ENCODE measurements at regions not wholly inside any gene's neighbourhood (a gene's known extent, or its start where the extent isn't known, plus 50 kb on each side); places are given as distances from the start of the nearest gene placed in this dataset.
A peak's percentile ranks its signal among the peaks of the same experiment; 100 is the strongest.
"Not testable (repeated sequence)": the region's sequence is repeated elsewhere in the genome, so short reads cannot be mapped to it uniquely, and the experiment has no call there.

GRCh38 chr12:18008642-18009041 lies 81.4 kb downstream of the RERGL start:
- DNase-seq = no peak

GRCh38 chr12:17999174-17999801 lies 90.7 kb downstream of the RERGL start:
- DNase-seq = no peak

GRCh38 chr12:17992002-17992656 lies 97.9 kb downstream of the RERGL start:
- DNase-seq = peak; percentile 67

- no peak for DNase-seq
Measured at GRCh38 chr12:17982556-17982955, 107.4 kb downstream of the RERGL start.

- peak; percentile 70 for DNase-seq
Measured at GRCh38 chr12:17976202-17976601, 113.8 kb downstream of the RERGL start.

- no peak for DNase-seq
Measured at GRCh38 chr12:17975763-17976162, 114.2 kb downstream of the RERGL start.

GRCh38 chr12:17975239-17975638 lies 114.8 kb downstream of the RERGL start:
- DNase-seq = no peak

GRCh38 chr12:17971850-17972249 lies 118.1 kb downstream of the RERGL start:
- DNase-seq = no peak

- peak; percentile 52 for DNase-seq
Measured at GRCh38 chr12:17954788-17955187, 135.2 kb downstream of the RERGL start.

- DNase-seq = no peak
Measured at GRCh38 chr12:17950898-17951297, 139.1 kb downstream of the RERGL start.

- no peak for DNase-seq
Measured at GRCh38 chr12:17949558-17950141, 140.3 kb downstream of the RERGL start.

- peak; percentile 81 for DNase-seq
Measured at GRCh38 chr12:17928708-17929366, 161.2 kb downstream of the RERGL start.

GRCh38 chr12:17918013-17918412 lies 172.0 kb downstream of the RERGL start:
- DNase-seq = no peak

GRCh38 chr12:17884581-17884980 lies 205.4 kb downstream of the RERGL start:
- no peak for DNase-seq

- no peak for DNase-seq
Measured at GRCh38 chr12:17878714-17879113, 211.3 kb downstream of the RERGL start.

- no peak for DNase-seq
Measured at GRCh38 chr12:17875230-17875629, 214.8 kb downstream of the RERGL start.

- no peak for DNase-seq
Measured at GRCh38 chr12:17866802-17867201, 223.2 kb downstream of the RERGL start.

GRCh38 chr12:17855548-17855947 lies 234.4 kb downstream of the RERGL start:
- not testable (repeated sequence) for DNase-seq

GRCh38 chr12:17853054-17853453 lies 236.9 kb downstream of the RERGL start:
- no peak for DNase-seq

- DNase-seq = no peak
Measured at GRCh38 chr12:17841496-17841895, 248.5 kb downstream of the RERGL start.

GRCh38 chr12:17829813-17830212 lies 260.2 kb downstream of the RERGL start:
- DNase-seq = no peak

GRCh38 chr12:17818931-17819330 lies 271.1 kb downstream of the RERGL start:
- no peak for DNase-seq

- DNase-seq = peak; percentile 89
Measured at GRCh38 chr12:17810399-17810798, 279.6 kb downstream of the RERGL start.

GRCh38 chr12:17809206-17809605 lies 280.8 kb downstream of the RERGL start:
- no peak for DNase-seq

Data from NCI-H82 (cell line).